ENCODE measurements at regions not wholly inside any gene's neighbourhood (a gene's known extent, or its start where the extent isn't known, plus 50 kb on each side); places are given as distances from the start of the nearest gene placed in this dataset.

DNA sequence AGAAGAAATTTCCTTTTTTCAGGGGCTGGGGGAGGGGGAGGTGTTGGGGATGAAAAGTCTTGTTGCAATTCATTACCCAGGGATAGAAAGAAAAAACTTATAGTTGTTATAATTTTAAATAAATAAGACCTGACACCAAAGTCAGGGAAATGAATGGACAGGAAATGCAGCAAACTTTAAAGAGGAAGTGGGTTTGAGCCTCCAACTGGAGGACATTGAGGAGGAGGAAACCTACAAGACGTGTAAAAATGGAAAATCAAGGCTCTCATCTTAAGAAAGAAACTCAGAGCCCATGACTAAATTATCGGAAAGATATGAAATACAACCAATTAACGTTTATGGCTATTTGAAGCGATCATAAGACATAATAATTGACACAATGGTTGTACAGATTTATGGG, 54.4 kb downstream of the NIBAN1 start:
- no peak for DNase-seq

DNA sequence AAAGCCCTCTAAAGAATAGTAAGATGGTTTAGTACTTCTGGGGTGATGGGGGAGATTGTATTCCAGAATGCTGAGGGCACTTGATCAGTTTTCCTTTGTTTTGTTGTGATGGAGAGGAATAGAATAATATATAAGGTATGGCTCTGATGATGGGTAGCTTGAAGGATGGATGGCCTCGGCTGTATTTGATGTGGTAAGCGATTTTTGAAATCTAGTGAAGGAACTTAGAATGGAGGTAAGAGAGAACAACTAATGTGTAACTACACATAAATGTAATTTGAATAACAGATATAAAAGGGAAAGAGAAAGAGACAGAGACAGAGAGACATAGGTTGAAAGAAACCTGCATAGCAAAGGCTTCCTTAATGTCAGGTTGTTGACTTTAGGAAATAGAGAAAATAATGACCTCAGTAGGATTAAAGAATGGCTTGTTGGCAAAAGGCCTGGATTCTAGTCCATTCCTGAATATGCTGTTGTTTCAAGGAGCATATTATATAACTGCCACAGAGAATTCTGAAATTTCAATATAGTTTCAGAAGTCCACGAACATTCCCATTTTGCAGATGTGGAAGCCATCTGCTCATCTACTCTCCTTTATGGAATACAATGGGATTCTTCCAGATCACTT, 58.7 kb downstream of the NIBAN1 start:
- DNase-seq: no peak

DNA sequence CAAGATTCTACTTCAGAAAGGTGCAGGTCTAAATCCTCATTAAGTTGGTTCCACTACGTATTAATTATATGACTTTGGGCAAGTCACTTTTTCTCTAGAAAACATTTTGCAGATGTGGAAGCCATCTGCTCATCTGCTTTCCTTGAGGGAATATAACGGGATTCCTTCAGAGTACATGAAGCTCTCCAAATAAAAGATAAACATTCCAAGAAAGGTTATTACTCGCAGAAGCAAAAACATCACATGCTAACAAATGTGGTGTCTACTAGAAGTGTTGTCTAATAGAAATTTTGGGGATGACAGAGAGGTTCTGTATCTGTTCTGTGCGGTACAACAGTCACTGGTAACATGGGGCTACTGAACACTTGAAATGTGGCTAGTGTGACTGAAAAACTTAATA, 60.2 kb downstream of the NIBAN1 start:
- no peak for DNase-seq

DNA sequence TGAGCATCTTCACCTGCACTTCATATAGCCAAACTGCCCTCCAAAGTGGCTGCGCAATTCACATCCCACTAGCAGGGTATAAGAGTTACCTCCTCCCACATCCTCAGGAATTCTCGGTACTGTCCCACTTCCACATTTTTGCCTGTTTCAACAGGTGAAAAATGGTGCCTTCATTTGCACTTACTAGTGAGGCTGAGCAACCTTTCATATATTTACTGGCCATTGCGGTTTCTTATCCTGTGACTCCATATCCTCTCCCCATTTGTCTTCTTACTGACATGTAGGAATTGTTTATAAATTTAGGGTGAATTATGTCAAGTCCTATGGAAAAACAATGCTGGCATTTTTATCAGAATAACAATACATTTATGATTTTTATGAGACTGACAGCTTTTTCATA, 61.9 kb downstream of the NIBAN1 start:
- DNase-seq: no peak

DNA sequence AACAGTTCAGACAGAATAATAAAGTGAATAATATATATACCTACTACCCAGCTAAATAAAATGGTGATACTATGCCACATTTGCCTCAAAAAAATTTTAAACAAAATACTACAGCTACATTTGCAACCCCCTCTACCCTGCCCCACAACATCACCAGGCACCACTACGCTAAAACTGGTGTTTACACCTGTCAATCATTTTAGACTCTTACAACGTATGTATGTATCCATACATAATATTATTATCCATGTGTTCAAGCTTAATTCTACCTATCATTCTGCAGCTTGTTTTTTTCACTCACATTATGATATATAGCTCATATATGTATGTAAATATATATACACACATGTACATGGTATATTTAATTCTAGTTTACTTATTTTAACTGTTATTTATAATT, 62.5 kb downstream of the NIBAN1 start:
- DNase-seq: no peak

DNA sequence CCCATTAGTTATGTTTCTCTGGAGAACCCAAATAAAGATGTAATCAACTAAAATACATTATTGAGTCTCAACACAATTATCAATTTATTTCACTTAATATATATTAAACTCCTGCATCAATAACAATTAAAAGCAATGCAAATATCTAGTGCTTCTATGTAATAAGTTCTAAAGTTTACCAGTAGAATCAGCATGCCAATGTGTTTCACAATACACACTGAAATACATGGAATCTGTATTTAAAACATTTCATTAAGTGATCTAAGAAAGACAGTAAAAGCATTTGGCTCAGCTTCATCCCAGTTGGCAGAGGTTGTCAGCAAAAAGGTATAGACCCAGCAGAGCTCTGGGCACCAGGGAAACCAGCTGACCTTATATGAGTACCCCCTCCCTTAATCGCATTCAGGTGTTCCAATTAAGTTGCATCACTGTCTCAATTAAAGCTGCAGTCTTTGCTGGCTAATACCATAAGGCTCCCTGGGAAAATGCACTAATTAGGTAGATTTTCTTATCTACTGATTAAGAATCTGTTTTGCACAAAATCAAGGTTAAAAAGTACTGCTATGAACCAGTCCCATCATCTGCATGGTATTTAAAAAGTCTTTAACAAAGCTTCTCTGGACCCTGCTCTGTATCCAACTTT, 63.1 kb downstream of the NIBAN1 start:
- DNase-seq: no peak

DNA sequence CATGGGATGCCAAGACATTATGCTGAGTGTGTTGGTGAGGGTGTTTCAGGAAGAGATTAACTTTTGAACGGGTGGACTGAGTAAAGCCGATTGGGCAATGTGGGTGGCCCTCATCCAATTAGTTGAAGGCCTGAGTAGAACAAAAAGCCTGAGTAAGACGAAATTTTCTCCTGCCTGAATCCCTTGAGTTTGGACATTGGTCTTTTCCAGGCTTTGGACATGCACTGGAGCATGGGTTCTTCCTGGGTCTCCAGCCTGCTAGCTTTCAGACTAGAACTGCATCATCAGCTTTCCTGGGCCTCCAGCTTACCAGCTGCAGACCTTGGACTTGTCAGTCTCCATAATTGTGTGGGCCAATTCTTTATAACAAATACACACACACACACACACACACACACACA, 63.6 kb downstream of the NIBAN1 start:
- DNase-seq: no peak

DNA sequence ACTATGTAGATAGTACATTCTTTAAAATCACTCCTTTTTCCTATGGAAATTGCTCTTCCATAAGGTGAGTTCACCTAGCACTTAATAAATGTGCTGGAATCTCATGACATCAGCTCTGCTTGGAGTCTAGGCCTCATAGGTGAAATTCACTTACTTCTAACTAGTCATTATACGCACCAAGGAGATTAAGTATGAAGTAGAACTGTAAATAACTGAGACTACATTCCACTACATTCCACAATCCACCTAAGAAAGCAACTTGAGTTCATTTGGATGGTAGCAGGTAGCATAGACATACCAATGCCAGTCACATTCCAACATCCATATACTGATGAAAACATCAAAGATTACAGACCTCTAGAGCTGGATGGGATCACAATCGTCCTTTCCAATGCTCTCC, 64.3 kb downstream of the NIBAN1 start:
- DNase-seq: no peak

DNA sequence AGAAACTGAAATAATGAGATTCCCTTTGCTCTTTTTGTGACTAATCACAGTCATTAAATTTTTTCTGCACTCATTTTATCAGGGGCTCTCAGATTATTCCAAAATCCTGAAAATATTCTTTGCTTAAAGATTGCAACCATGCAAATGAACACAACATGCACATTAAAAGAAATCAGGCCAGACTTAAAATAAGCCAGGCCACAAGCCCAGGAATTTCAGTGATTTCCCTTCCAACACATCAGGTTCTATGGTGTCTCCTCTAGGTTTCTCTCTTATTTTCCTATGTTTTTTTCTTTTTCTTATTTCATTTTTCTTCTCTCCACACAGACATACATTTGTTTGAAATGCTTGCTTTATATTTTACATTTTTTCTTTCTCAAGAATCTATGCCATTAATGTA, 65.3 kb downstream of the NIBAN1 start:
- DNase-seq: no peak

DNA sequence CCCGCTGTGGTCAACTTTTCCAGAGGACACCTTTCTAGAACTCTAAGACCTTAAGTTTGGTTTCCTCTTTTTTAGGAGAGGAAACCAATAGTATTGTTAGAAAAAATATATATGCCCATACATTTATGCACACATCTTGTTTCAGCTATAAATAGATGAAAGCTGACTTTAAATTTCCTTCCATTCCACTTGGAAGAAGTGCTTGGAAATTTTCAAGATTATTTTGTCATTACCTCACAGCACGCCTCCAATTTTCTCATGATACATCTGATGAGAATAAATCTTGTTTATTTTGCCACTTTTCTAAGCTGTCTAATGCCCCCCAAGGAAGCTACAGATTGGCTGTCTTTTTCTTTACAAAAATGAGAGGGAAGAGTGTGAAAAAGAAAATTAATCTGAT, 65.8 kb downstream of the NIBAN1 start:
- no peak for DNase-seq

DNA sequence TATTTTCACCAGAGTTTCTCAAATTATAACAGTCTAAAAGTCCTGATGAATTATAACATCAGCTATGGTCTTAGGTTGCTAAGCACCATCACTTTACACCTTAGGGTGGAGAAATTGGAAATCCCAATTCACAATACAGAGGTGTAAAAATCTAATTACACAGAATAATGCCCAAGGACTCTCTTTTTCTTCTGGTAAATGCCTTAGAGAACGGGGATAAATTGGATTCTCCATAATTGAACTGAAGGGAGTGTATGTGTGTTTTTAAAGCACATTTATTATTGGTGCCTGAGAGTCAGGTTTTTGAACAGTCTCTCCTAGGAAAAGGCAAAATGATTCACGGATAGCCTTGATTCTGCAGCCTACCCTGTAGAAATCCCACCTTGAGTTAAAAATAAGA, 66.8 kb downstream of the NIBAN1 start:
- no peak for DNase-seq

DNA sequence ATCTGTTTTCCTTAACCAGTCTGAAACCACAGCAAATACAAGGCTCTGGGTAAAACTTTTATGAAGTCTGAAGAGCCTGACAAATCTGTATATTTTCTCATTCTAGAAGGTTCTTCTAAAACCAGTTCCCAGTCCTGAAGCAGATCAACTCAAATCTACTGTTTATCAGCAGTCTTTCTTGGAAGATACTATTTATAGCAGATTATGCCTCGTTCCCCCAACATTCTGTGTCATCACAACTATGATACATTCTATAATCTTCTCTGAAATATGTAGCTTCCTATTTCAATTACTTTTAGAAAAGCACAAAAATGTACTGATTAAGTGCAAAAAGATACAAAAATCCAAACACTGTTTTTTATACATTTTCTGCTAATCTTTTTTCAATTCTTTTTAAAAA, 67.5 kb downstream of the NIBAN1 start:
- no peak for DNase-seq

DNA sequence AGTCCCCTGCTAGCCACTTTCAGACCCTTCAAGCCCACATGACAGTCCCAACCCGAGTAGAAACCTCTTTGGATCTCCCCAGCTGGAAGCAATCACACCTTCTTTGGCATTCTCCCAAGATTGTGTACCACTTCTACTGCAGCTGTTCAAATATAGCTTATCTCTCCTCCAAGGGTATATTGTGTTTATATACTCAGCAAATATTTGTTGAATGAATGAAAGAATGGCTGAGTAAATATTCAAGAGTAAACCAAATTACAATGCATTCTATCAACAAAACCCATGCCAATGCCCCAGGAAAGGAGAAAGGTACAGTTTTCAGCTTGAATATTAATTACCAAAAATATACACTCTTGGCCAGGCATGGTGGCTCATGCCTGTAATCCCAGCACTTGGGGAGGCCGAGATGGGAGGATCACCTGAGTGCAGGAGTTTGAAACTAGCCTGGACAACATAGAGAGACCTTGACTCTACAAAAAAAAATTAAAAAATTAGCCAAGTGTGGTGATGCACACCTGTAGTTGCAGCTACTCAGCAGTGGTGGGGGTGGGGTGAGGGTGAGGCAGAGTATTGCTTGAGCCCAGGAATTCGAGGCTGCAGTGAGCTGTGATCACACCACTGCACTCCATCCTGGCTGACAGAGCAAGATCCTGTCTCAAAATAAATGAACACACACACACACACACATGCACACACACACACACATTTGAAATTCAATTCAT, 68.5 kb downstream of the NIBAN1 start:
- no peak for DNase-seq

DNA sequence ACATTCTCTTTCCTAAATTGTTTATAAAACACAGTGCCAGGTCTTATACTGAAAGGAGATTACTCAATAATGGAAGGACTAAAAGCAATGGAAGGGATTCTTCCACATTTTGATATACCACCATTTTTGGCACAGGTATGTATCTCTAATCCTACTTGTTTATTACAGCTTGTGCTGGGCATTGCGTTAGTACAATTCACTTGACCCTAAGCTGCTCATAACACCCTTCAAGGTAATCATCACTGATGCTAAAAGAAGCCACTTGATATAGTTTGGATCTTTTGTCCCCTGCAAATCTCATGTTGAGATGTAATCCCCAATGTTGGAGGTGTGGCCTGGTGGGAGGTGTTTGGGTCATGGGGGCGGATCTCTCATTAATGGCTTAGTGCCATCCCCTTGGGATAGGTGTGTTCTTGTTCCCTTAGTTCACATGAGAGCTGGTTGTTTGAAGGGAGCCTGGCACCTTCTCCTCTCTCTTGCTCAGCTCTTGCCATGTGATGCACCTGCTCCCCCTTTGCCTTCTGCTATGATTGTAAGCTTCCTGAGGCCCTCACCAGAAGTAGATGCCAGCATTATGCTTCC, 71.1 kb downstream of the NIBAN1 start:
- no peak for DNase-seq

DNA sequence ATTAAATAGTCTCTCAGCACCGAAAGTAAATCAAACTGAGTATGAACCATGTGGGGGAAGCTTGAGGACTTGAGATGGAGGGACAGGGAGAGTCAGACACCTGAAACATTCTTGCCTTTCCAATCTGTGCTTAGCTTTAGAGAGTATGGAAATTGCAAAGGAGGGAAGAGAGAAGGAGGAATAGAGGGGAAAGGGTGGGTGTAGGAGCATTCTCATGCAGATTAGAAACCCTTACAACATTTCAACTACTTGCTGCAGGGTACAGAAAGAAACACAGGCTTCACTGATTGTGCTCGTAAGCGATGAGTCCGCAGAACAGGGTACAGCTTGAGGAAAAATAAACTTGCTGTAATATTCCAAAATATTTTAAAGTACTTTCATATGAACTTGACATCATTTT, 73.8 kb downstream of the NIBAN1 start:
- DNase-seq: no peak

DNA sequence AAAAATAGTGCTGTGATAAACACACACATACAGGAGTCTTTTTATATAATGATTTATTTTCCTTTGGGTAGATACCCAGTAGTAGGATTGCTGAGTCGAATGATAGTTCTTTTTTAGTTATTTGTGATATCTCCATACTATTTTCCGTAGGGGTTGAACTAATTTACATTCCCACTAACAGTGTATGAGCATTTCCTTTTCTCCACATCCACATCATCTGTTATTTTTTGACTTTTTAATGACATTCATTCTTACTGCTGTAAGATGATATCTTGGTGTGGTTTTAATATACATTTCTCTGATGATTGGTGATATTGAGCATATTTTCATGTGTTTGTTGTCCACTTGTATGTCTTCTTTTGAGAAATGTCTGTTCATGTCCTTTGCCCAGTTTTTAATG, 78.3 kb downstream of the NIBAN1 start:
- no peak for DNase-seq

DNA sequence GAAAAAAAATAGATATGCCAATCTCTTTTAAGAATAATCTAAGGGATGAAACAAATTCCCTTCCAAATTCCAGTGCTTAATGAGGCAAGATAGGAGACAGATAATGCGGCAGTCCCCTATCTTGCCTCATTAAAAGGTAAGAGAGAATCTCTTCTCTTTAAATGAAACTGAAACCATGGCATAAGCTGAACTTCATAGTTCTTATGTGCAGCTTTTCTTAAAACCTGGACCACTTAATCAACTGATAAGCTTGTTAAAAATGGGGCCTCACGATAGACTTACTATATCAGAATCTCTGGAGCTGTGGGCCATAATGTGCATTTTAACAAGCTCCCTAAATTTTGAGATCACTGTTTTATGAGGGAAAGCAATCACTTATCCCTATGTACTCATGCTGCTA, 79.2 kb downstream of the NIBAN1 start:
- no peak for DNase-seq

DNA sequence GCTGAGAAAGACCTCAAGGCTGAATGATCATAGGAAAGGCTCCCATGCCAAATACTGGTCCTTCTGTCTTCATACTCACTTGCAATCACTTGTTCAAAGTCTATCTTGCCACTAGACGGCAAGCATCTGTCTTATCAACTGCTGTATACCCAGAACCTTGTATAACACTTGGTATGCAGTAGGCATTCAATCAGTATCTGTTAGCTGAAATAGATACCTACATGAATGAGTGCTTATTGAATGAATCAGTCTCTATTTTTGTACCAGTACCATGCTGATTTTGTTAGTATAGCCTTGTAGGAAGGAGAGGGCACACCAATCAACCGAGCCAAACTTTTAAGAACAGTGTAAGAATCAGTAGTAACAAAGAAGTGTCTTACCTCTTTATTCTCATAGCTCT, 80.6 kb downstream of the NIBAN1 start:
- no peak for DNase-seq

DNA sequence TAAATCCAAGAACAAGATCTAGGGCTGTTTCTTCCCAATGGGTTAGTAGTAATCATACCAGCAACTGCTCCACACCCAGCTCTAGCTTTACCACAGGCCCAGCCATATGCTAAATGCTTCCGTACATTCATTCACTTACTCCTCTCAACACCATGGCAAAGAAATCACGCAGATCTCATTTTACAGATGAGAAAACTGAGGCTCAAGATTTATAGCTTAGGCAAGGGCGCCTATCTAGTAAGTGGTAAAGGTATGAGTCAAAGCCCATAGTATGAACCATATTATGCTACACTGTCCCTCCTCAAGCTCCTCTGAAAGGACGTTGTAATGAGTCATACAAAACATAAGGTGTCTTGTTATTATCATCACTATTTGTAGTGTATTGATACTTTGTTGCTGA, 82.2 kb downstream of the NIBAN1 start:
- DNase-seq: no peak

DNA sequence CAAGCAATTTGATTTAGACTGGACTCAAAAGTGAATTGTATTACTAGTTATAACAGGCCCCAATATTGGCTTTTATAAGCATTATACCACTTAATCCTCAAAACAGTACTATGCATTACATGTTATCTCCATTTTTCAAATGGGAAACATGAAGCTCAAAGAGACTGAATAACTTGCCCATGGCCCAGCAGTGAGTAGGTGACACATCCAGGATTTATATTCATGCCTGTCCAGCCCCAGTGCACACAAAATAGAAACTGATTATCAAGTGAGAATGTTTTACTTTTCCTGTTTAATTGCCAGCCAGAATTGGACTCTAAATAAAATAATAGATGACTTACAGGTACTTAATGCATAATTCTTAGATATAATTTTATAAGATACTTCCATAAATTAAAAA, 82.9 kb downstream of the NIBAN1 start:
- no peak for DNase-seq

DNA sequence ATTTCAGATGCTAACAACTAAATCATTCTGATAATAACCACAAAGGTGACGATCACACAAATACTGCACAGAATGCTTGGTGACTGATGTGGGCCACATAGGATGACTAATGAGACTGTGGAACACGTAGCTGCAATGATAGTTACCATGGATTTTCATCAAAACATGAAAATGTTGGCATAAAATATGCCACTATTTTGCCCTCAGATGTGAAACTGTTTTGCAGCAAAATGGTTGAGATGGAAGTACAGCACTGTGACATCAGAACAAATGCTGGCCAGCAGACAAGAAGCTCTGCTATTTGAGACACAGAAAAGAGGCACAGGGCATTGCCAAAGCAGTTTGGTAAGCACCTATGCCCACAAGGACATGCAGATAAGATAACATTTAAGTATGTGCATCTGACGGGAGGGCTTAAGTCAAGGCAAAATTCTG, 83.8 kb downstream of the NIBAN1 start:
- DNase-seq: peak; percentile 11 to 42

DNA sequence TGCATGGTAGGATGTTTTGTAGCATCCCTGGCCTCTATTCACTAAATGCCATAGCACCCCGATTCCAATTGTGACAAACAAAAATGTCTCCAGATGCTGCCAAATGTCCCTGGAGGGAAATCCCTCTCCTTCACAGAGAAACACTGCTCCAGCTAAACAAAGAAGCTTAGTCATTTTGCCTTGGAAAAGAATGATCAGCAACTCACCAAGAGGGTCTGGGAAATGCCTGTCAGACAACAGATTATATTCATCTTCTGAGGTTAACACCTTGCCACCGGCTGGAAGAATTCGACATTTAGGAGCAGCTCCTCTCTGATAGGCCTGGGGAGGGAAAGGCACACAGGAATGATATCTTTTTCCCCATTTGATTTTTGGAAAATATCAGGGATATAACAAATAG, 84.4 kb downstream of the NIBAN1 start:
- DNase-seq: no peak

DNA sequence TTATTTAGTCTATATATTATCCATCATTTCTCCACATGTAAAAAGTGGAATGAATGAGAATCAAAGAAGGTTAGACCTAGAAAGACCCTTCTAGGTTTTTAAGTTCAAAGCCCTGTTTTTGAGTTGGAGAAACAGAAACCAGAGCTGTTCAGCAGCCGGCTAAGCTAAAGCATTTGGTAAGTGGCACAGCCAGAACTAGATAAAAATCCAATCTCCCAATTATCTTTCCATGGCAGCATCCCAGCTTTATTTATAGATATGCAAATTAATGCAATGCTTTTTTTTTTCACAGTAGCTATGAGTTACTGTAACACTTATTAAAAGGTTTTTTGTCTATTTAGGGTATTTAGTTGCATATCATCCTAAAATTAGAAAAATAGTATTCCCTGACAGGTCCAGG, 85.1 kb downstream of the NIBAN1 start:
- DNase-seq: no peak

DNA sequence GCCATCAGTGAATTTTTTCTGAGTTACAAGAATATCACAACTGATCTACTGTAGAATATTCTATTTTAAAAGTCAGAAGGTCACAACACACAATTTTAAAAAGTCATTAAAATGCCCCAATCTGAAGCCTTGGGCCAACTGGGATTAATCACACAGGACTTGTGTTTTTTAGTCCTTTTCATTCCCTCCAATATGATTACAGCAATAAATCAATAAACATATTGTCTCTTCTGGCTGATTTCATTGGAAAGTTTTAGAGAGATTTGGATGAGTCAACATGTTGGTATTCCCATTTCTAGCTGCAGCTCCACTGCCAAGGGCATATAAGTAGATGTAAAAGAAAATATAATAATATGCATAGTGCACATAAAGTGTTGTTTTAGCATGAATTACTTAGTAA, 85.8 kb downstream of the NIBAN1 start:
- DNase-seq: no peak

Measured in stimulated activated CD4-positive, alpha-beta T cell treated with anti-CD3 and anti-CD28 coated beads, Interleukin-2, amount 100 ng/mL, for 24 hours (primary cell).